ENCODE measurements at regions not wholly inside any gene's neighbourhood (a gene's known extent, or its start where the extent isn't known, plus 50 kb on each side); places are given as distances from the start of the nearest gene placed in this dataset.

DNA sequence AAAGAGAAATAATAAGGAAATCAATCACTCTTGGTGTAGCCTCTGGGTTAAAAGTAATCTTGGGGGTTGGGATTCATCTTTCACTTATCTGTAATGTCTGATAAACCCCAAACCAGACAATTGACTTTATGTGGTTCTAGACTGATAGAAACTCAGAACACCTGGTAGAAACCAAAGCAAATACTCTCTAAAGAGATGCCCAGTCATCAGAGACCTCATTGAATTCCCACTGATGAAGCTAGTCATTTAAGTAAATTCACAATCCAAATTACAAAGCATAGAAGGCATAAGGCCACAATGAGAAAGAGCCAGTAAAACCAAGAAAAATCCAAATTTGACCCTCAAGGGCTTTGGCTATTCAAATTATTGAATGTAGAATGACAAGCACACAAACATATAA, 250.6 kb downstream of the MBNL1 start:
- DNase-seq (ENCODE audit: low read depth, low spot score), result no peak
- Histone ChIP-seq H2AFZ (ENCODE audit: low read depth, low read length) (no peak overlapping the region), H3K4me3 (replicated peaks in 1 of 3; ENCODE audit: insufficient read depth in 1 of 3, low read depth in 1 of 3, low read length in 3 of 3) (no peak overlapping the region), H3K9ac (replicated peaks; ENCODE audit: extremely low read depth, insufficient read depth, low read length) (no peak overlapping the region), H4K20me1 (replicated peaks; ENCODE audit: control insufficient read depth, extremely low read depth, insufficient read depth, low read length) (no peaks in the 10 kb centered on the region), H3K9me1 (replicated peaks; ENCODE audit: control insufficient read depth, extremely low read depth, insufficient read depth, low read length) (no peaks in the 10 kb centered on the region), H3K4me1 (ENCODE audit: control insufficient read depth, extremely low read depth, insufficient read depth, low read length) (no peaks in the 10 kb centered on the region), H3K27me3 (ENCODE audit: control insufficient read depth in 2 of 2, insufficient read depth in 2 of 2, low read length in 2 of 2) (no peaks in the 10 kb centered on the region), H3K27ac (ENCODE audit: insufficient read depth, low read depth, low read length) (no peak overlapping the region), H3K79me2 (ENCODE audit: control insufficient read depth, insufficient read depth, low read length) (no peaks in the 10 kb centered on the region), H3K36me3 (ENCODE audit: control insufficient read depth in 2 of 2, extremely low read depth in 1 of 2, insufficient read depth in 2 of 2, low read length in 2 of 2) (no peaks in the 10 kb centered on the region), H3K4me2 (ENCODE audit: insufficient read depth, low read length) (no peak overlapping the region), H3K9me3 (replicated peaks; ENCODE audit: control insufficient read depth, insufficient read depth, low read length) (no peaks in the 10 kb centered on the region)
- intact Hi-C loops (cut with micrococcal nuclease), result no loop called here
- dilution Hi-C loops (cut with MboI; ENCODE audit: extremely low pct_ligation_motif_present, low sequenced_read_pairs), result no loop called here
- FAIRE-seq, result no peak
- POLR2A ChIA-PET, result no interaction called here
- CTCF ChIA-PET, result interaction anchor here (1.2 to 2.0 kb wide), 3 partner anchors 10 to 47 kb away, joined by 4 to 5 read pairs (median 4); no protein-coding TSS in a partner anchor
- no TSS peak for BruUV-seq (replicated peaks)
- TF ChIP-seq JUN (IDR thresholded peaks at IDR 0.05; ENCODE audit: borderline replicate concordance, insufficient read depth, insufficient read length, low read depth) (no peak), FOS (IDR thresholded peaks at IDR 0.05; ENCODE audit: borderline replicate concordance, insufficient read depth, low read length) (no peak), MYC (IDR thresholded peaks at IDR 0.05; ENCODE audit: low read depth, low read length) (no peak), POLR2A (IDR thresholded peaks at IDR 0.05; ENCODE audit: low read depth, low read length) (no peak), GATA2 (IDR thresholded peaks at IDR 0.05; ENCODE audit: insufficient read depth, insufficient read length, low read depth, low read length) (no peak), EZH2 (IDR thresholded peaks at IDR 0.05; ENCODE audit: borderline replicate concordance, low read depth, low read length, severe bottlenecking) (no peak), POLR2AphosphoS5 (IDR thresholded peaks at IDR 0.05; ENCODE audit: insufficient read depth, low read depth, low read length) (no peak)
- TF ChIP-seq, protein P1, sequence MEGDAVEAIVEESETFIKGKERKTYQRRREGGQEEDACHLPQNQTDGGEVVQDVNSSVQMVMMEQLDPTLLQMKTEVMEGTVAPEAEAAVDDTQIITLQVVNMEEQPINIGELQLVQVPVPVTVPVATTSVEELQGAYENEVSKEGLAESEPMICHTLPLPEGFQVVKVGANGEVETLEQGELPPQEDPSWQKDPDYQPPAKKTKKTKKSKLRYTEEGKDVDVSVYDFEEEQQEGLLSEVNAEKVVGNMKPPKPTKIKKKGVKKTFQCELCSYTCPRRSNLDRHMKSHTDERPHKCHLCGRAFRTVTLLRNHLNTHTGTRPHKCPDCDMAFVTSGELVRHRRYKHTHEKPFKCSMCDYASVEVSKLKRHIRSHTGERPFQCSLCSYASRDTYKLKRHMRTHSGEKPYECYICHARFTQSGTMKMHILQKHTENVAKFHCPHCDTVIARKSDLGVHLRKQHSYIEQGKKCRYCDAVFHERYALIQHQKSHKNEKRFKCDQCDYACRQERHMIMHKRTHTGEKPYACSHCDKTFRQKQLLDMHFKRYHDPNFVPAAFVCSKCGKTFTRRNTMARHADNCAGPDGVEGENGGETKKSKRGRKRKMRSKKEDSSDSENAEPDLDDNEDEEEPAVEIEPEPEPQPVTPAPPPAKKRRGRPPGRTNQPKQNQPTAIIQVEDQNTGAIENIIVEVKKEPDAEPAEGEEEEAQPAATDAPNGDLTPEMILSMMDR (IDR thresholded peaks at IDR 0.05; ENCODE audit: extremely low read depth in 1 of 2, insufficient read depth in 1 of 2, low read depth in 1 of 2, low read length in 2 of 2), result no peak
- TF ChIP-seq, protein P2, sequence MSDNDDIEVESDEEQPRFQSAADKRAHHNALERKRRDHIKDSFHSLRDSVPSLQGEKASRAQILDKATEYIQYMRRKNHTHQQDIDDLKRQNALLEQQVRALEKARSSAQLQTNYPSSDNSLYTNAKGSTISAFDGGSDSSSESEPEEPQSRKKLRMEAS (IDR thresholded peaks at IDR 0.05; ENCODE audit: insufficient read depth, insufficient read length), result no peak

Measured in endothelial cell of umbilical vein (primary cell).